ENCODE measurements at regions not wholly inside any gene's neighbourhood (a gene's known extent, or its start where the extent isn't known, plus 50 kb on each side); places are given as distances from the start of the nearest gene placed in this dataset.

DNA sequence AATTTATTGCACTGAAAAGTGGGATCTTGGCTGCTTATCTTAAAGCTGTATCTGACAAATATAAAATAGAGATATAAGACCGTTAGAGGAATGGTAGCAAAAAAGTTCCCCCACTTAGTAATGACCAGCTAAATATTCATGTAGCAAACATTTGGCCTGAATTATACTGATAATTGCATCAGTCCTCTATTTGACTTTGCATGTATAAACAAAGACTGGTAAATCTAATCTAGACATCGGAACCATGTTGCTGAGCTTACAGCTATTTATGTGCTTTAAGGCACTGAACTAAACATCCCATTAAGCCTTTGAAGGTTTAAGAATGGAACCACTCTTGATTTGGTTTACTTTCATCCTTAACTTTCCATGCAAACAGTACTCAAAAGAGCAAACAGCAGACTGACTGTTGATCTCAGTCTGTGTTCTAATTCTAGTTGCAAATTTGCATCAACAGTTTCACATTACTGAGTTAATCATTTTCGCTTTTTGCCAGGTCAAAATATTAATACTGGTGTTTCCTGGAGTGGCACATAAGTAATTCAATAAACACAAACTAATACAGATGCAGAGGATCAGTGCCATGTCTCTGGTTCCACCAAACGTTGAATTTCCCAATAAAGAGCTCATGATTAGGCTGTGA lies 203.5 kb upstream of the HTR2A start:
- TF ChIP-seq POLR2A (IDR thresholded peaks at IDR 0.05), result no peak
- TF ChIP-seq, protein P1, sequence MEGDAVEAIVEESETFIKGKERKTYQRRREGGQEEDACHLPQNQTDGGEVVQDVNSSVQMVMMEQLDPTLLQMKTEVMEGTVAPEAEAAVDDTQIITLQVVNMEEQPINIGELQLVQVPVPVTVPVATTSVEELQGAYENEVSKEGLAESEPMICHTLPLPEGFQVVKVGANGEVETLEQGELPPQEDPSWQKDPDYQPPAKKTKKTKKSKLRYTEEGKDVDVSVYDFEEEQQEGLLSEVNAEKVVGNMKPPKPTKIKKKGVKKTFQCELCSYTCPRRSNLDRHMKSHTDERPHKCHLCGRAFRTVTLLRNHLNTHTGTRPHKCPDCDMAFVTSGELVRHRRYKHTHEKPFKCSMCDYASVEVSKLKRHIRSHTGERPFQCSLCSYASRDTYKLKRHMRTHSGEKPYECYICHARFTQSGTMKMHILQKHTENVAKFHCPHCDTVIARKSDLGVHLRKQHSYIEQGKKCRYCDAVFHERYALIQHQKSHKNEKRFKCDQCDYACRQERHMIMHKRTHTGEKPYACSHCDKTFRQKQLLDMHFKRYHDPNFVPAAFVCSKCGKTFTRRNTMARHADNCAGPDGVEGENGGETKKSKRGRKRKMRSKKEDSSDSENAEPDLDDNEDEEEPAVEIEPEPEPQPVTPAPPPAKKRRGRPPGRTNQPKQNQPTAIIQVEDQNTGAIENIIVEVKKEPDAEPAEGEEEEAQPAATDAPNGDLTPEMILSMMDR (IDR thresholded peaks at IDR 0.05), result no peak
